ENCODE measurements at regions not wholly inside any gene's neighbourhood (a gene's known extent, or its start where the extent isn't known, plus 50 kb on each side); places are given as distances from the start of the nearest gene placed in this dataset.

- no peak for TF ChIP-seq CTCF (conservative IDR thresholded peaks at IDR 0.05; ENCODE audit: low read length)
- no peak for TF ChIP-seq EZH2phosphoT487 (IDR thresholded peaks at IDR 0.05; ENCODE audit: borderline replicate concordance)
Measured at GRCh38 chr1:167161762-167162161, 58.9 kb upstream of the POU2F1 start.
